ENCODE measurements at regions not wholly inside any gene's neighbourhood (a gene's known extent, or its start where the extent isn't known, plus 50 kb on each side); places are given as distances from the start of the nearest gene placed in this dataset.

DNA sequence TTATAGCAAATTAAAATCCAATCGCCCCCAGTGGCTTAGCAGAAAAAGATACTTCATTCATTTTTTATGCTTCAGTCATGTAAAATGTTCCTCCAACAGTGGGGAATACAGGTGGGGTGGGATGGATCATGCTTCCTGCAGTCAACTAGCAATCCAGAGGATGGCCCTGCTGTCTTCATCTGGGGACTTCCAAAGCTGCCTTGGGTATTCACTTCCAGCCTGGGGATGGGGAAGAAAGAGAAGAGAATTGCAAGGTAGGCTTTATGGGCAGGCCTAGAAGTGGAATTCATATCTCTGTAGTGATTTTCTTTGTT, 354.8 kb upstream of the SLCO3A1 start:
- no peak for TF ChIP-seq POLR2A (IDR thresholded peaks at IDR 0.05; ENCODE audit: low read depth, low read length)
- DNase-seq (ENCODE audit: insufficient read length, low spot score), result no peak
- no peak for FAIRE-seq

GRCh38 chr15:91499774-91500383, 353.6 kb upstream of the SLCO3A1 start:
- no peak for TF ChIP-seq POLR2A (IDR thresholded peaks at IDR 0.05; ENCODE audit: low read depth, low read length)
- FAIRE-seq, result no peak
- DNase-seq (ENCODE audit: insufficient read length, low spot score), result no peak

DNA sequence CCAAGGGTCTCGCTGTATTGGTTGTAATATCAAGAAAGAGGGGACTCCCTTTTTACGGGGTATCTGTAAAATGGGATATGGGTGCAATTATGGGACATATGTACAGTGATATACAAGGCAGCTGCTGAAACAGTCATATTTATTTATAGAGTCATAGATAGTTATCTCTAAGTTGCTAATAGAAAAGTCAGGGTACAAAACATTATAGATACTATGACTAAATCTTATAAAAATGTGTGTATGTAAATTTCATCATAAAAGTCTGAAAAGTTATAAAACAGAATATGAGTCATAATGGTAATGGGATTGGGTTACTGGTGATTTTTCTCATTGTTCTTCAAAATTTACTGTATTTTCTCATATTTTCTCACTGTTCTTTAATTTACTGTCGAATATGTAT, 344.9 kb upstream of the SLCO3A1 start:
- FAIRE-seq (no peak), DNase-seq (ENCODE audit: insufficient read length, low spot score) (no peak)
- TF ChIP-seq POLR2A (IDR thresholded peaks at IDR 0.05; ENCODE audit: low read depth, low read length), result no peak

DNA sequence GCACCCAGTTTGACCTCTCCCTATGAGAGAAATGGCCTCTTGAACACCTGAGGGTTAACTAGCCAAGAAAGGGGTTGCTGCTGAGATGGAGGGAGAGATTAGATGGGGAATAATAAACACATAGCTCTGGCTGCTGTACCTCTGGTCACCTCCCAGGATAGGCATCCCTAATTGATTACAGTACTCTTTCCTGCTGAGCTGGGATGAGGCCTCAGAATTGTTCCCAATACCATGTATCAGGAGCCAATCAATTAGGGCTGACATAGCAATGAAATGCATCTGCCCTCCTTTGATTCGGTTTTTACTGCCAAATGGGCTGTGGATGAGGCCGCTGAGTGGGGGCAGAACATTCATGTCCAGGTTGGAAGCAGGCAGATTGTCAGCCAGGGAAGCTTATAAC, 339.4 kb upstream of the SLCO3A1 start:
- DNase-seq (ENCODE audit: insufficient read length, low spot score) (no peak), FAIRE-seq (no peak)
- no peak for TF ChIP-seq POLR2A (IDR thresholded peaks at IDR 0.05; ENCODE audit: low read depth, low read length)

- peak; percentile 61 for FAIRE-seq
- peak; percentile 33 for DNase-seq (ENCODE audit: insufficient read length, low spot score)
- no peak for TF ChIP-seq POLR2A (IDR thresholded peaks at IDR 0.05; ENCODE audit: low read depth, low read length)
Observed at GRCh38 chr15:91515188-91515754, 338.2 kb upstream of the SLCO3A1 start.

- DNase-seq (ENCODE audit: insufficient read length, low spot score), result no peak
- no peak for TF ChIP-seq POLR2A (IDR thresholded peaks at IDR 0.05; ENCODE audit: low read depth, low read length)
- FAIRE-seq, result no peak
Observed at GRCh38 chr15:91516866-91517265, 336.6 kb upstream of the SLCO3A1 start.

GRCh38 chr15:91517491-91518200, 335.9 kb upstream of the SLCO3A1 start:
- no peak for DNase-seq (ENCODE audit: insufficient read length, low spot score)
- FAIRE-seq, result no peak
- no peak for TF ChIP-seq POLR2A (IDR thresholded peaks at IDR 0.05; ENCODE audit: low read depth, low read length)

DNA sequence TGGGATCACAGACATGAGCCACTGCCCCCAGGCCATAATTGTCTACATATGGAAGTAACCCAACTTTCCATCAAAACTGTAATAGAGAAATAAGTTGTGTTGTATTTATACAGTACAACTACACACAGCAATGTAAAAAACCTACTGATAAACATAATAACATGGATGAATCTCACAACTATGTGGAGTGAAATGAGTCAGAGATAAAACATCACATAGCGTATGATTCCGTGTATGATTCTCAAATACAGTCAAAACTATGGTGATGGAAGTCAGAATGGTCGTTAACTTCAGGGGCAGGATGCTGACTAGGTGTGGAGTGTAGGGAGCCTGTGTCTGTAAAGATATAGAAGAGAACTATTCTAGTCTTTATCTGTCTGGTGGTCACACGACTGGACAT, 332.7 kb upstream of the SLCO3A1 start:
- DNase-seq (ENCODE audit: insufficient read length, low spot score), result no peak
- no peak for TF ChIP-seq POLR2A (IDR thresholded peaks at IDR 0.05; ENCODE audit: low read depth, low read length)
- no peak for FAIRE-seq

GRCh38 chr15:91521548-91521947, 332.0 kb upstream of the SLCO3A1 start:
- no peak for TF ChIP-seq POLR2A (IDR thresholded peaks at IDR 0.05; ENCODE audit: low read depth, low read length)
- no peak for FAIRE-seq
- DNase-seq (ENCODE audit: insufficient read length, low spot score), result no peak

DNA sequence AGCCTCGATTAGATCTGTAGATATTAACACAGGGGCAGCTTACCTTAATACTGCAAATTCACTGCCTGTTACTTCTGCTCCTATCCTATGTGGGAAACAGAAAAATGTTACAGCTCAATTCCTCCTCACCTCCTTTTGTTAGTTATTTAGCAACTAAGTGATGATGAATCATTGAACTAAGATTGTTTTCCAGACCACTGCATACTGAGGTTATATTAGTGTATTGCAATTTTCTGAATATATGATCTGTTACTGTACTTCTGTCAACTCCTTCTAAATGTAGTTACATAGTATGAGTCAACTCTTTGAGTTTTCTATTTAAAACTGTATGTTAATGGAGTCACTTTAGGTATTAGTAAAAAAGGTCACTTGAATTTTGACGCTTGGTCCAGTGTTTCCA, 331.5 kb upstream of the SLCO3A1 start:
- no peak for DNase-seq (ENCODE audit: insufficient read length, low spot score)
- FAIRE-seq, result no peak
- TF ChIP-seq POLR2A (IDR thresholded peaks at IDR 0.05; ENCODE audit: low read depth, low read length), result no peak

GRCh38 chr15:91522605-91523332, 330.7 kb upstream of the SLCO3A1 start:
- DNase-seq (ENCODE audit: insufficient read length, low spot score) (no peak), FAIRE-seq (no peak)
- TF ChIP-seq POLR2A (IDR thresholded peaks at IDR 0.05; ENCODE audit: low read depth, low read length), result no peak

GRCh38 chr15:91523596-91523995, 329.9 kb upstream of the SLCO3A1 start:
- no peak for TF ChIP-seq POLR2A (IDR thresholded peaks at IDR 0.05; ENCODE audit: low read depth, low read length)
- no peak for FAIRE-seq

GRCh38 chr15:91524534-91524933, 329.0 kb upstream of the SLCO3A1 start:
- no peak for DNase-seq (ENCODE audit: insufficient read length, low spot score)
- TF ChIP-seq POLR2A (IDR thresholded peaks at IDR 0.05; ENCODE audit: low read depth, low read length), result no peak
- FAIRE-seq, result no peak

More at GRCh38 chr15:91523596-91523995, 329.9 kb upstream of the SLCO3A1 start:
- no peak for DNase-seq (ENCODE audit: insufficient read length, low spot score)

DNA sequence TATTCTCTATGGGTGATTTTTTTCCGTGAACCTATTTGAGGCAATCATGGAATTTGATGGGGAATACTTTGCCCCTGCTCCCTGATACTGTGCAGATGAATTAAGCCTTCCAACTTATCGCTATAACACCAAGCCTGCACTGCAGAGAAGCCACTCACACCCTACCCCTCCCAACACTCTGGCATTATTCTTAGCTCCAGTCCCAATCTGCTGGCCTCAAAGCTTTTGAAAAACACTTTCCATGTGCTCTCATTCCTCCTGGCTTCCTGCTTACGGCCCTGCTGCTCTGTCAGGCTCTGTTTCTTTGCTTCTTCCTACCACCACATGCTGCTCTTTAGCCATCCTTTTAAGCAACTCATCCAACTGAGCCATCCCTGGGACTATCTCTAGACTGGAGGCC, 327.8 kb upstream of the SLCO3A1 start:
- no peak for DNase-seq (ENCODE audit: insufficient read length, low spot score)
- FAIRE-seq, result no peak
- TF ChIP-seq POLR2A (IDR thresholded peaks at IDR 0.05; ENCODE audit: low read depth, low read length), result no peak

Measured in H54 (cell line).